HG03432 (cell line): ENCODE measurements at regions not wholly inside any gene's neighbourhood (a gene's known extent, or its start where the extent isn't known, plus 50 kb on each side); places are given as distances from the start of the nearest gene placed in this dataset.

Source experiments
- ATAC-seq: cut with Tn5 transposase; IDR thresholded peaks from one replicate; pipeline ENCODE4 v1.9.1; 2021; ENCODE audit warnings: mild to moderate bottlenecking, moderate library complexity; ENCODE audit not compliant: unreplicated experiment

GRCh38 chr10:31586723-31587638 lies 268.0 kb downstream of the ZEB1 start:
- ATAC-seq = no peak

GRCh38 chr10:31584876-31585275 lies 265.9 kb downstream of the ZEB1 start:
- ATAC-seq = no peak

- no peak for ATAC-seq
Observed at GRCh38 chr10:31584098-31584631, 265.1 kb downstream of the ZEB1 start.

- ATAC-seq = no peak
Observed at GRCh38 chr10:31583293-31583692, 264.3 kb downstream of the ZEB1 start.

- ATAC-seq = no peak
Observed at GRCh38 chr10:31582365-31583052, 263.5 kb downstream of the ZEB1 start.

- ATAC-seq = peak; percentile 80
Observed at GRCh38 chr10:31581741-31582323, 262.8 kb downstream of the ZEB1 start.

GRCh38 chr10:31580646-31581045 lies 261.6 kb downstream of the ZEB1 start:
- no peak for ATAC-seq
